ENCODE measurements at regions not wholly inside any gene's neighbourhood (a gene's known extent, or its start where the extent isn't known, plus 50 kb on each side); places are given as distances from the start of the nearest gene placed in this dataset.

GRCh38 chr5:69032009-69032408 is 61.8 kb upstream of the SLC30A5 start:
- Mint-ChIP-seq H3K36me3 (no peaks in the 10 kb centered on the region), H3K4me1 (no peaks in the 10 kb centered on the region), H3K9me3 (no peaks in the 10 kb centered on the region), H3K27me3 (ENCODE audit: low read depth in 3 of 3) (peaks cover 0 to 2% (median 2%) of the 10 kb centered on the region in 3 donors), H3K4me3 (no peak overlapping the region), H3K27ac (no peak overlapping the region)
- H4K20me1 ChIP-seq (ENCODE audit: insufficient read depth, low read length): no peaks in the 10 kb centered on the region
- H3K4me1 ChIP-seq (ENCODE audit: control insufficient read depth in 1 of 2, insufficient read depth in 2 of 2, low read length in 2 of 2): no peaks in the 10 kb centered on the region
- H3K9ac ChIP-seq (ENCODE audit: insufficient read depth, low read length, poor library complexity, severe bottlenecking): no peak overlapping the region
- intact Hi-C loops (cut with micrococcal nuclease): no loop called here
- DNase-seq: no peak
- H3K4me3 ChIP-seq (replicated peaks in 1 of 3; ENCODE audit: low read depth in 2 of 3, low read length in 3 of 3): no peak overlapping the region
- H3K27ac ChIP-seq (ENCODE audit: low read depth in 1 of 2, low read length in 2 of 2): no peak overlapping the region
- no peak for TF ChIP-seq CTCF (IDR thresholded peaks at IDR 0.05)
- no peaks in the 10 kb centered on the region for H3K27me3 ChIP-seq (ENCODE audit: control insufficient read depth in 2 of 2, insufficient read depth in 2 of 2, low read length in 2 of 2)
- no peaks in the 10 kb centered on the region for H3K79me2 ChIP-seq (ENCODE audit: insufficient read depth, low read length)
- no peak overlapping the region for H3K4me2 ChIP-seq (replicated peaks; ENCODE audit: extremely low read depth, low read length, poor library complexity, severe bottlenecking)
- 89% methylated on average over 2 of the region's 3 CpGs for WGBS (ENCODE audit: insufficient coverage)
- H3K36me3 ChIP-seq (replicated peaks in 1 of 2; ENCODE audit: control insufficient read depth in 1 of 2, insufficient read depth in 2 of 2, low read length in 2 of 2): no peaks in the 10 kb centered on the region
- H2AFZ ChIP-seq (ENCODE audit: insufficient read depth, low read depth, low read length, poor library complexity, severe bottlenecking): no peak overlapping the region
- no peaks in the 10 kb centered on the region for H3K9me3 ChIP-seq (replicated peaks in 1 of 2; ENCODE audit: control insufficient read depth in 1 of 2, insufficient read depth in 1 of 2, low read length in 2 of 2)

- H3K4me1 ChIP-seq (ENCODE audit: control insufficient read depth in 1 of 2, insufficient read depth in 2 of 2, low read length in 2 of 2): no peaks in the 10 kb centered on the region
- H3K4me2 ChIP-seq (replicated peaks; ENCODE audit: extremely low read depth, low read length, poor library complexity, severe bottlenecking): no peak overlapping the region
- no peak overlapping the region for H3K27ac ChIP-seq (ENCODE audit: low read depth in 1 of 2, low read length in 2 of 2)
- H3K4me1 Mint-ChIP-seq: no peaks in the 10 kb centered on the region
- TF ChIP-seq CTCF (IDR thresholded peaks at IDR 0.05): no peak
- H3K27me3 ChIP-seq (ENCODE audit: control insufficient read depth in 2 of 2, insufficient read depth in 2 of 2, low read length in 2 of 2): no peaks in the 10 kb centered on the region
- no peak overlapping the region for H3K27ac Mint-ChIP-seq
- H3K4me3 Mint-ChIP-seq: no peak overlapping the region
- no peaks in the 10 kb centered on the region for H4K20me1 ChIP-seq (ENCODE audit: insufficient read depth, low read length)
- no peaks in the 10 kb centered on the region for H3K36me3 Mint-ChIP-seq
- H3K9me3 ChIP-seq (replicated peaks in 1 of 2; ENCODE audit: control insufficient read depth in 1 of 2, insufficient read depth in 1 of 2, low read length in 2 of 2): no peaks in the 10 kb centered on the region
- H2AFZ ChIP-seq (ENCODE audit: insufficient read depth, low read depth, low read length, poor library complexity, severe bottlenecking): no peak overlapping the region
- no peaks in the 10 kb centered on the region for H3K9me3 Mint-ChIP-seq
- DNase-seq: no peak
- peaks cover 0 to 2% (median 0%) of the 10 kb centered on the region in 3 donors for H3K27me3 Mint-ChIP-seq (ENCODE audit: low read depth in 3 of 3)
- no peak overlapping the region for H3K9ac ChIP-seq (ENCODE audit: insufficient read depth, low read length, poor library complexity, severe bottlenecking)
- H3K79me2 ChIP-seq (ENCODE audit: insufficient read depth, low read length): no peaks in the 10 kb centered on the region
- no peaks in the 10 kb centered on the region for H3K36me3 ChIP-seq (replicated peaks in 1 of 2; ENCODE audit: control insufficient read depth in 1 of 2, insufficient read depth in 2 of 2, low read length in 2 of 2)
- H3K4me3 ChIP-seq (replicated peaks in 1 of 3; ENCODE audit: low read depth in 2 of 3, low read length in 3 of 3): no peak overlapping the region
- intact Hi-C loops (cut with micrococcal nuclease): no loop called here
- no CpG with 5 or more reads among the region's 2 CpGs for WGBS (ENCODE audit: insufficient coverage)
These were observed 60.1 kb upstream of the SLC30A5 start for GRCh38 chr5:69033690-69034089.

Data from CD14-positive monocyte (primary cell).